HEK293 (cell line): ENCODE measurements at regions not wholly inside any gene's neighbourhood (a gene's known extent, or its start where the extent isn't known, plus 50 kb on each side); places are given as distances from the start of the nearest gene placed in this dataset.

Experiments used
- CTCF ChIP-seq: fragments of 450-650 bp; formaldehyde crosslinking; IDR thresholded peaks from 2 replicates; pipeline ENCODE4 v1.5.1; 2016; ENCODE audit warnings: missing biosample characterization, missing genetic modification characterization
- HOXA7 ChIP-seq: sonication (generic); formaldehyde crosslinking; IDR thresholded peaks from 2 replicates; pipeline ENCODE4 v1.8.1; 2022; ENCODE audit warnings: missing genetic modification reagents, borderline replicate concordance
- REST ChIP-seq: fragments of 450-650 bp; formaldehyde crosslinking; IDR thresholded peaks from 2 replicates; pipeline ENCODE4 v1.5.1; 2016; ENCODE audit warnings: missing biosample characterization, missing genetic modification characterization
- TCF7L2 ChIP-seq: IDR thresholded peaks from 2 replicates; pipeline ENCODE4 v1.6.1; 2011; ENCODE audit warnings: low read depth, mild to moderate bottlenecking, inconsistent platforms, low read length, moderate library complexity, borderline replicate concordance
- YY1 ChIP-seq: fragments of 450-650 bp; formaldehyde crosslinking; IDR thresholded peaks from 2 replicates; pipeline ENCODE4 v1.5.1; 2018; ENCODE audit warnings: missing biosample characterization, missing genetic modification characterization
- ZNF121 ChIP-seq: fragments of 450-650 bp; formaldehyde crosslinking; IDR thresholded peaks from 2 replicates; pipeline ENCODE4 v1.5.1; 2016; ENCODE audit warnings: missing biosample characterization, missing genetic modification characterization
- ZNF433 ChIP-seq: fragments of 450-650 bp; formaldehyde crosslinking; IDR thresholded peaks from 2 replicates; pipeline ENCODE4 v1.5.1; 2016; ENCODE audit warnings: missing biosample characterization, missing genetic modification characterization, low read depth
- ZNF629 ChIP-seq: fragments of 450-650 bp; formaldehyde crosslinking; IDR thresholded peaks from 2 replicates; pipeline ENCODE4 v1.5.1; 2017; ENCODE audit warnings: missing biosample characterization, missing genetic modification characterization
- ZNF701 ChIP-seq: fragments of 450-650 bp; formaldehyde crosslinking; IDR thresholded peaks from 2 replicates; pipeline ENCODE4 v1.5.1; 2016; ENCODE audit warnings: missing biosample characterization, missing genetic modification characterization

DNA sequence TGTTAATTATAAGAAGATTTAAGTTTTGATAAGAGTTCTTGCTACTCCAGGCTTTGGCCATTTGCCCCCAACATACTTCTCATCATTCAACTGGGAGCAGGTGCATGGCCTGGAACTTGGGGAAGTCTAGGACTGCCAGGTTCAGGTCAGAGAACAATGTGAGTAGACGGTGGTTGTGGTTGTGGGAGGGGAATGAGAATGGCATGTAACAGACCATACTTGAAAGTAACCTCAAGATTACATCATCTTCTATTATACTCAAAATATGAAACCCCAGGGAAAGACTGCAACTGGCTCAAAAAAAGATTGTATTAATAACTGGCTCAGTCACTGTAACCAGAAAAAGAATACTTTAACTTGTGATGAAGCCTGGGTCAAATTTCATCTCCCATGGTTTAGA, 364.9 kb upstream of the DPPA4 start:
- no peak for TF ChIP-seq CTCF
- TF ChIP-seq HOXA7, result no peak
- TF ChIP-seq ZNF433, result no peak
- no peak for TF ChIP-seq TCF7L2
- TF ChIP-seq ZNF121 (tag by site-specific recombination), result no peak
- TF ChIP-seq YY1 (tag by site-specific recombination), result no peak
- TF ChIP-seq REST (tag by site-specific recombination), result no peak
- TF ChIP-seq ZNF701 (tag by site-specific recombination), result no peak
- no peak for TF ChIP-seq ZNF629 (tag by site-specific recombination)
